Activated CD8-positive, alpha-beta T cell treated with anti-CD3 and anti-CD28 coated beads, Interleukin-2, amount 10 ng/mL, durations not matched to agents 7 days and 5 days (primary cell): ENCODE measurements at regions not wholly inside any gene's neighbourhood (a gene's known extent, or its start where the extent isn't known, plus 50 kb on each side); places are given as distances from the start of the nearest gene placed in this dataset.

Experiments used
- ATAC-seq: fragments of 150-1000 bp; cut with Tn5 transposase; one replicate; pipeline ENCODE4 v1.10.0; 2021; ENCODE audit warnings: moderate library complexity
- CTCF ChIA-PET: fragments of 350-600 bp; sonication (Branson Sonifier 250); formaldehyde crosslinking; loops from one replicate; lab custom pipeline; 2021; ENCODE audit warnings: antibody characterized with exemption; lab: Charles Lee
- POLR2A ChIA-PET: fragments of 350-600 bp; sonication (Branson Sonifier 250); formaldehyde crosslinking; loops from one replicate; lab custom pipeline; 2021; ENCODE audit warnings: antibody characterized with exemption; lab: Charles Lee
- DNase-seq: peaks from one replicate; pipeline ENCODE4 v3.0.0-alpha.2; 2020
- H3K27ac Mint-ChIP-seq: one replicate; pipeline ENCODE4 v1.8.0; 2021; ENCODE audit warnings: mild to moderate bottlenecking, mixed read lengths
- H3K27me3 Mint-ChIP-seq: one replicate; pipeline ENCODE4 v1.8.0; 2021; ENCODE audit warnings: low read depth, mixed read lengths
- H3K36me3 Mint-ChIP-seq: one replicate; pipeline ENCODE4 v1.8.0; 2021; ENCODE audit warnings: low read depth, mixed read lengths
- H3K4me1 Mint-ChIP-seq: one replicate; pipeline ENCODE4 v1.8.0; 2021; ENCODE audit warnings: low read depth, mixed read lengths
- H3K4me3 Mint-ChIP-seq: one replicate; pipeline ENCODE4 v1.8.0; 2021; ENCODE audit warnings: mild to moderate bottlenecking, mixed read lengths
- H3K9me3 Mint-ChIP-seq: one replicate; pipeline ENCODE4 v1.8.0; 2022; ENCODE audit warnings: mixed read lengths; ENCODE audit not compliant: insufficient read depth

DNA sequence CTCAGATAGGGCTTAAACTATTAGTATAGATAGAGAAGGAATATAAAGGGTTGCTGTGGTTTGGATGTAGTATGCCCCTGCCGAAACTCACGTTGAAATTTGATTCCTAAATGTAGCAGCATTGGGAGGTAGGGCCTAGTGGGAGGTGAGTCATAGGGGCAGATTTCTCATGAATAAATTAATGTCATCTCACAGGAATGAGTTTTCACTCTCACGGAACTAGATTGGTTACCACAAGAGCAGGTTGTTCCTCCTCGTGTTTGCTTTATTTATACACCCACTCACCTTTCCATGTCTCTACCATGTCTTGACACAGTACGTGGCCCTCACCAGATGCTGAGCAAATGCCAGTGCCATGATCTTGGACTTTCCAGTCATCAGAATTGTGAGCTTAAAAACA is 218.2 kb downstream of the RBM43 start:
- Mint-ChIP-seq H3K27ac (no peak overlapping the region), H3K4me1 (no peaks in the 10 kb centered on the region), H3K9me3 (no peaks in the 10 kb centered on the region), H3K36me3 (no peaks in the 10 kb centered on the region), H3K4me3 (no peak overlapping the region), H3K27me3 (no peaks in the 10 kb centered on the region)
- DNase-seq (no peak), ATAC-seq (no peak)
- POLR2A ChIA-PET: no interaction called here
- CTCF ChIA-PET: interaction anchor here (4.6 kb wide), 1 partner anchor 9 kb away, joined by 18 read pairs; no protein-coding TSS in a partner anchor

GRCh38 chr2:151042964-151043363 is 218.7 kb downstream of the RBM43 start:
- H3K27me3 Mint-ChIP-seq: no peaks in the 10 kb centered on the region
- no peak for ATAC-seq
- no peaks in the 10 kb centered on the region for H3K4me1 Mint-ChIP-seq
- H3K36me3 Mint-ChIP-seq: no peaks in the 10 kb centered on the region
- H3K9me3 Mint-ChIP-seq: no peaks in the 10 kb centered on the region
- CTCF ChIA-PET: interaction anchor here (4.6 kb wide), 1 partner anchor 9 kb away, joined by 18 read pairs; no protein-coding TSS in a partner anchor
- DNase-seq: no peak
- H3K4me3 Mint-ChIP-seq: no peak overlapping the region
- H3K27ac Mint-ChIP-seq: no peak overlapping the region
- POLR2A ChIA-PET: no interaction called here

GRCh38 chr2:151040039-151040438 is 221.6 kb downstream of the RBM43 start:
- ATAC-seq: no peak
- POLR2A ChIA-PET: no interaction called here
- DNase-seq: no peak
- peaks cover 3% of the 10 kb centered on the region for H3K27me3 Mint-ChIP-seq
- no peaks in the 10 kb centered on the region for H3K4me1 Mint-ChIP-seq
- H3K36me3 Mint-ChIP-seq: no peaks in the 10 kb centered on the region
- H3K27ac Mint-ChIP-seq: no peak overlapping the region
- no peaks in the 10 kb centered on the region for H3K9me3 Mint-ChIP-seq
- CTCF ChIA-PET: interaction anchor here (4.6 kb wide), 1 partner anchor 12 kb away, joined by 18 read pairs; no protein-coding TSS in a partner anchor
- H3K4me3 Mint-ChIP-seq: no peak overlapping the region

GRCh38 chr2:151038516-151038915 is 223.1 kb downstream of the RBM43 start:
- no peaks in the 10 kb centered on the region for H3K9me3 Mint-ChIP-seq

GRCh38 chr2:151037434-151037833 is 224.2 kb downstream of the RBM43 start:
- Mint-ChIP-seq H3K36me3 (no peaks in the 10 kb centered on the region), H3K4me3 (no peak overlapping the region), H3K27ac (no peak overlapping the region), H3K4me1 (no peaks in the 10 kb centered on the region), H3K9me3 (no peaks in the 10 kb centered on the region), H3K27me3 (peaks cover 3% of the 10 kb centered on the region)
- ChIA-PET CTCF (no interaction called here), POLR2A (no interaction called here)
- DNase-seq (no peak), ATAC-seq (no peak)

More at GRCh38 chr2:151038516-151038915, 223.1 kb downstream of the RBM43 start:
- CTCF ChIA-PET: no interaction called here
- DNase-seq (no peak), ATAC-seq (no peak)
- POLR2A ChIA-PET: no interaction called here
- H3K27ac Mint-ChIP-seq: no peak overlapping the region
- H3K4me3 Mint-ChIP-seq: no peak overlapping the region
- no peaks in the 10 kb centered on the region for H3K36me3 Mint-ChIP-seq
- no peaks in the 10 kb centered on the region for H3K4me1 Mint-ChIP-seq
- peaks cover 3% of the 10 kb centered on the region for H3K27me3 Mint-ChIP-seq

- Mint-ChIP-seq H3K4me3 (no peak overlapping the region), H3K4me1 (peaks cover 4% of the 10 kb centered on the region), H3K27ac (no peak overlapping the region), H3K27me3 (peaks cover 6% of the 10 kb centered on the region), H3K36me3 (no peaks in the 10 kb centered on the region), H3K9me3 (no peaks in the 10 kb centered on the region)
- DNase-seq (no peak), ATAC-seq (no peak)
- ChIA-PET POLR2A (no interaction called here), CTCF (interaction anchor here (0.7 kb wide), 1 partner anchor 1436 kb away, joined by 3 read pairs; no protein-coding TSS in a partner anchor)
Measured at GRCh38 chr2:151033271-151034248, 228.1 kb downstream of the RBM43 start.

DNA sequence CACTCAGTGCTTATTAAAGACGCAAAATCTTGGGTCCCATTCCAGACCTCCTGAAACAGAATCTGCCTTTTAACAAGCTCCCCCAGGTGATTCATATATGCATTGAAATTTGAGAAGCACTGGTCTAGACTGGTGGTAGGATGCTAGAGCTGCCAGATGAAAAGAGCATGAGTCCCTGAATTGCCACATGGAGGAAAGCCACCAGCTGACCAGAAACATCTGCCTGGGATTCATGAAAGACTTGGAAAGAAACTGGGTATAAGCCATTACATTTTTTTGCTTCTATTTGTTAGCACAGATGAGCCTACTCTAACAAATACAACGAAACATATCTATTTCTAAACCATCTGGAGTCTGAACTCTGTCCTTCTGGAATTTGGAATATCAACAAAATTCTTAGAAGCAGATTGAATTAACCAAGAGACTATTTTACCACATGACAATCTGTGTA is 228.9 kb downstream of the RBM43 start:
- H3K4me1 Mint-ChIP-seq: peaks cover 4% of the 10 kb centered on the region
- DNase-seq (no peak), ATAC-seq (no peak)
- ChIA-PET POLR2A (no interaction called here), CTCF (interaction anchor here (1.2 kb wide), 1 partner anchor 19 kb away, joined by 4 read pairs; no protein-coding TSS in a partner anchor)
- H3K27ac Mint-ChIP-seq: no peak overlapping the region
- H3K4me3 Mint-ChIP-seq: no peak overlapping the region
- no peaks in the 10 kb centered on the region for H3K9me3 Mint-ChIP-seq
- no peaks in the 10 kb centered on the region for H3K36me3 Mint-ChIP-seq
- H3K27me3 Mint-ChIP-seq: peaks cover 6% of the 10 kb centered on the region

DNA sequence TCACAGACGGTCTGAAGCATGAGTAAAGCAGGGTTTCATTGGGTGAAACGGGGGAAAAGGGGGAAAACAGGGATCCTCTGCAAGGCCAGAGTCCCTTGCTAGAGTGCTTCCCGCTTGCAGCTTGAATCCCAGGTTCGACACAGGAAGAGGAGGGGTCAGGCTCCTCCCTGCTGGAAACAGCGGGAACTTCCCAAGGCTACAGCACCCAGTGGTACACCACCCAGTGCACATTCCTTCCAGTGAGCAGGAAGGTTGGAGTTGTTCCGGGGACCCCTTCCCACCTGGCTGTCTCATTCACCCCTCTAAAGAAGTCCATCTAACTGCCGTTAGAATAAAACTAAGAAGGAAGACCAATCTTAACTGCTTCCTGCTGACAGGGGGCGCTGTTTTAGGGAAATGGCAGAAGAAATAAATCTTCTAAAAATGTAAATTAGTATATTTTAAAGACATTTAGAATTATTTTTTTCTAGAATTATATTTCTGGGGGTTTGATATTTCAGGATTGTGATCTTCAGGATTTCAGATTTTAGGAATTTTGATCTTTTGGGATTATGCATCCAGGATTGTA is 230.9 kb downstream of the RBM43 start:
- H3K27me3 Mint-ChIP-seq: peaks cover 3% of the 10 kb centered on the region
- ATAC-seq: no peak
- ChIA-PET POLR2A (no interaction called here), CTCF (no interaction called here)
- H3K4me1 Mint-ChIP-seq: peaks cover 4% of the 10 kb centered on the region
- no peak for DNase-seq
- no peak overlapping the region for H3K27ac Mint-ChIP-seq
- H3K4me3 Mint-ChIP-seq: no peak overlapping the region
- H3K36me3 Mint-ChIP-seq: no peaks in the 10 kb centered on the region
- no peaks in the 10 kb centered on the region for H3K9me3 Mint-ChIP-seq

DNA sequence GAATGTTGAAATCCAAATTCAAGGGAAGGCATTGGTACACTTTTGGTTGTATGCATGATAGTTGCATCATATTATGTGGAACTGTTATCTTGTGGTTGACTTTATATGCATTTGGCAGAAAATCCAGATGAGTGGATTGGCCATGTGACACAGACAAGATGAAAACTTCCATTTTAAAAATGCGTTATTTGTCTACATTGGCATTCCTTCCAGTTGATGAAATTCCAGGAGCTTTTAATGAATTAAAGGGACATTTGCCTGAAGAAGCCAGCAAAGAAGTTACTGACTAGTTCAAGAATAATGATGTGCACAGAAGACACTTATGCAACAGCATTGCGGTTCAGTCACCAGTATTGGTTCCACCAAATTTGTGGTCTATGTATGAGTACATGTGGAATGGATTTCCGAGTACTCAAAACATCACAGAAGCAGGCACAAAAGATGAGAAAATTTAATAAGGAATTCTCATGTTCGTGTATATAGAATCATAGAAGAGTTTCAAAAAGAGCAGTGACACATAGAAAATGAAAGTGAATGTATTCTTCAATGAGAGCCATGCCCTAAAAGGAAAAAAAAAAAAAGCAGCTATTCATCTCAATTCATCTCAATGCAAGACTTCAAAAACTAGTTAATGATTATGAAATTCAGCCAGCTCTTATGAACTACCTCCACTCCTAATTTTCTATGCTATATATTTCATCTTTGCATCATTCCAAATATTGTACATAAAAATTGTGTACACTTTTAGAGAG is 232.1 kb downstream of the RBM43 start:
- POLR2A ChIA-PET: no interaction called here
- CTCF ChIA-PET: interaction anchor here (0.6 kb wide), 1 partner anchor 66 kb away, joined by 3 read pairs; no protein-coding TSS in a partner anchor
- H3K4me1 Mint-ChIP-seq: peaks cover 4% of the 10 kb centered on the region

DNA sequence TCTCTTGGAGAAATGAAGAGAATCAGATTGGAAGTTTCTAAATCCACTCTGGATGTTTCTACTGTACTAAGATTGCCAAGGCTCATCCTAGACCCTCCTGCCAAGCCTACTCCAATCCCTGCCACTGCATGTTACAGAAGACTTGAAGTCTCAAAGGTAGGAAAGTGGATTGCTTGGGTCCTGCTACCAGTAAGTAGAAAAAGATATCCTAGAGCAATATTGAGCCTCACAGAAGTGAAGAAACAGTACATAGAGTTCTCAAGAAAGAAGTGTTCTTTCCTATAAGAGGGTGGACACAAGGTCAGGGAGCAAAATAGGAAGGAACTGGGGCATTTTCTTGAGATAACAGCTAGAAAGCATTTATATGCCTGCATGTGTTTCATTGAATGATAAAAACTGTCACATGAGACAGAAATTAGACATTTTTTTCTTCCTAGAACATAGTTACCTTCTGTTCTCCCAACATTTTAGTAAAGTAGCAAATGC is 232.9 kb downstream of the RBM43 start:
- POLR2A ChIA-PET: no interaction called here
- ATAC-seq: no peak
- CTCF ChIA-PET: no interaction called here
- Mint-ChIP-seq H3K27ac (no peak overlapping the region), H3K27me3 (peaks cover 4% of the 10 kb centered on the region), H3K4me1 (peaks cover 4% of the 10 kb centered on the region), H3K9me3 (no peaks in the 10 kb centered on the region), H3K36me3 (no peaks in the 10 kb centered on the region), H3K4me3 (no peak overlapping the region)
- no peak for DNase-seq

More for the DNA sequence above, 232.1 kb downstream of the RBM43 start:
- DNase-seq (no peak), ATAC-seq (no peak)
- H3K27ac Mint-ChIP-seq: no peak overlapping the region
- H3K36me3 Mint-ChIP-seq: no peaks in the 10 kb centered on the region
- peaks cover 4% of the 10 kb centered on the region for H3K27me3 Mint-ChIP-seq
- H3K9me3 Mint-ChIP-seq: no peaks in the 10 kb centered on the region
- peak overlapping the region; percentile 28 for H3K4me3 Mint-ChIP-seq

DNA sequence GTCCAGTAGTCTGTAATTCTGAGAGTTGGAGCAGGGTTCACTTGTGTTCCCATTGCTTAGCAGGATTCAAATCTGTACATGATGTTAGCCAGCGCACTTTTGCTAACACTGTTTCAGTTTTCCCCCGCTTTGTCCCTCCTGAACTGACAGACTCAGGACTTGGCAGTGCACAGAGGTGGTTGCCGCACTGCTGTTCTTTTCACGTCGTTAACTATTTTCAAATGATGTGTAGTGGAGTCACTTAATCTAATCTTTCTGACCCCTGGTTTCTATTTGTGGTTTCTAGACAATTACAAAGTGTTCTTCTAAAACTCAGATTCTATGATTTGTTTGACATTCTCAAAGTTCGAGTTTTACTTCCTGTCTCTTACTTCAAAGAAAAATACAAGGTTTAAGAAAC is 234.5 kb downstream of the RBM43 start:
- H3K36me3 Mint-ChIP-seq: no peaks in the 10 kb centered on the region
- no peaks in the 10 kb centered on the region for H3K9me3 Mint-ChIP-seq
- H3K4me1 Mint-ChIP-seq: peaks cover 4% of the 10 kb centered on the region
- H3K27me3 Mint-ChIP-seq: peaks cover 4% of the 10 kb centered on the region
- no peak overlapping the region for H3K4me3 Mint-ChIP-seq
- CTCF ChIA-PET: no interaction called here
- DNase-seq (no peak), ATAC-seq (no peak)
- POLR2A ChIA-PET: no interaction called here
- no peak overlapping the region for H3K27ac Mint-ChIP-seq
